ENCODE measurements at regions not wholly inside any gene's neighbourhood (a gene's known extent, or its start where the extent isn't known, plus 50 kb on each side); places are given as distances from the start of the nearest gene placed in this dataset.

DNA sequence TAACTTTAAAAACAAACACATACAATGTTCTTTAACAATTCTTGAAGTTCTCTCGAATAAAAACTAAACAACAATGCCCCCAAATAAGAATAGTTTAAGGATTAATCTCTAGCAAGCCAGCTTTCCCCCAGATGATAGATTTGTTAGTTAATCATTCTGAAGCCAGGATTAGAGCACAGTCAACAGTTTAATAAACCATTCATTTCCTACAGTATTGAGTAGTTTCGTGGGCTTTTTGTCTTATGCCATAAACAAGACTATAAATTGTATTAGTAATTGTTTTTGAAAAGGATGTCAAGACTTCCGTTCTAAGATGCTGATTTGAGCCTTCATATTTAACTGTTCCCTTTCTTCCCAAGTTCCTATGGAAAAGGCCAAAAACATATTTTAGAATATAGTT, 136.6 kb downstream of the PIK3R1 start:
- intact Hi-C loops (cut with DNase I; ENCODE audit: low total_unique reads): no loop called here
- Histone ChIP-seq H3K36me3 (no peaks in the 10 kb centered on the region), H3K4me3 (no peak overlapping the region), H3K4me1 (peaks cover 0 to 6% (median 0%) of the 10 kb centered on the region in 6 donors), H3K9me3 (no peaks in the 10 kb centered on the region), H3K27me3 (replicated peaks in 1 of 7) (no peaks in the 10 kb centered on the region), H3K27ac (no peak overlapping the region)
- no peak for DNase-seq
- WGBS, 5 donors: 57 to 76% (median 65%) methylated on average over 3 of the region's 3 CpGs
- TF ChIP-seq, protein P1, sequence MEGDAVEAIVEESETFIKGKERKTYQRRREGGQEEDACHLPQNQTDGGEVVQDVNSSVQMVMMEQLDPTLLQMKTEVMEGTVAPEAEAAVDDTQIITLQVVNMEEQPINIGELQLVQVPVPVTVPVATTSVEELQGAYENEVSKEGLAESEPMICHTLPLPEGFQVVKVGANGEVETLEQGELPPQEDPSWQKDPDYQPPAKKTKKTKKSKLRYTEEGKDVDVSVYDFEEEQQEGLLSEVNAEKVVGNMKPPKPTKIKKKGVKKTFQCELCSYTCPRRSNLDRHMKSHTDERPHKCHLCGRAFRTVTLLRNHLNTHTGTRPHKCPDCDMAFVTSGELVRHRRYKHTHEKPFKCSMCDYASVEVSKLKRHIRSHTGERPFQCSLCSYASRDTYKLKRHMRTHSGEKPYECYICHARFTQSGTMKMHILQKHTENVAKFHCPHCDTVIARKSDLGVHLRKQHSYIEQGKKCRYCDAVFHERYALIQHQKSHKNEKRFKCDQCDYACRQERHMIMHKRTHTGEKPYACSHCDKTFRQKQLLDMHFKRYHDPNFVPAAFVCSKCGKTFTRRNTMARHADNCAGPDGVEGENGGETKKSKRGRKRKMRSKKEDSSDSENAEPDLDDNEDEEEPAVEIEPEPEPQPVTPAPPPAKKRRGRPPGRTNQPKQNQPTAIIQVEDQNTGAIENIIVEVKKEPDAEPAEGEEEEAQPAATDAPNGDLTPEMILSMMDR (IDR thresholded peaks at IDR 0.05 in 8 of 11, conservative IDR thresholded peaks at IDR 0.05 in 3 of 11): no peak
- no peak for TF ChIP-seq POLR2A (IDR thresholded peaks at IDR 0.05)
- no peak for TF ChIP-seq POLR2AphosphoS5 (IDR thresholded peaks at IDR 0.05)

DNA sequence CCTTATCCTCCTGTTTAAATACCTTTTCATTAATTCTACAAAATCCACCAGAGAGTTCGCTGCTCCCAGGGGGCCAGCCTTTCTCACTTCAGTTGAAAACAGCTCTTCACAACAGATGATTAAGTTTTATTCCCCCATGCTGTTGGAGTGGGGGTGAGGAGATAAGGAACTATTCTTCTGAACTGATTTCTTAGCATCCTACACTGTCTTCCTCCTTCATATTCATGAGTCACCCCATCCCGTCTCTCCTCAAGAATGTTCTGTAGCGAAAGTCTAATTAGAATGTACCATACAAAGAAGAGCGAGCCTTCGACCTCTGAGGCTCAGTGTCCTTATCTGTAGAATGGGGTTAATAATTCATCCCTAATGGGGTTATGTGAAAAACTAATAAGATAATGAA, 138.0 kb downstream of the PIK3R1 start:
- Histone ChIP-seq H3K4me1 (no peaks in the 10 kb centered on the region), H3K9me3 (no peaks in the 10 kb centered on the region), H3K27me3 (replicated peaks in 1 of 7) (no peaks in the 10 kb centered on the region), H3K27ac (no peak overlapping the region), H3K36me3 (no peaks in the 10 kb centered on the region), H3K4me3 (no peak overlapping the region)
- no peak for TF ChIP-seq POLR2AphosphoS5 (IDR thresholded peaks at IDR 0.05)
- intact Hi-C loops (cut with DNase I; ENCODE audit: low total_unique reads): no loop called here
- no peak for DNase-seq
- 91 to 98% (median 93%) methylated on average over 5 of the region's 5 CpGs for WGBS, 5 donors

DNA sequence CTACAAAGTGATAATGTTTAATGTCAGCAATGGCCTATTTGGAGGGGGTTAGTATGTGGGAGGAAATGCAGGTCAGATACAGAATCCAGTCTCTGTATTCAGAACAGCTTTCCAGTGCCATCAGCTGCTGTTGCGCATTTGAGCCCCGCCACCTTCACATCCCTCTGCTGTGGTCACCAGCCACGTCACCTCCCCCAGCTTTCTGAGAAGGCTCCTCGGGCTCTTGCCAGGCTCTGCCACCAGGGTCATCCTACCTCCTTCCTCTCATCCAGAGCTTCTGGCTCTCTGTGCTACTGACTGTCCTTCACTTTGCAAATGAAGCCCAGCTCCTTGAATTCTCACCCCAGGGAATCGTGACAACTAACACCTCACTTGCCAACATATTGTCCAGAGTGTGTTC, 138.8 kb downstream of the PIK3R1 start:
- no peak for DNase-seq
- Histone ChIP-seq H3K4me3 (no peak overlapping the region), H3K9me3 (no peaks in the 10 kb centered on the region), H3K27me3 (replicated peaks in 1 of 7) (no peaks in the 10 kb centered on the region), H3K36me3 (no peaks in the 10 kb centered on the region), H3K4me1 (no peaks in the 10 kb centered on the region), H3K27ac (no peak overlapping the region)
- TF ChIP-seq POLR2A (IDR thresholded peaks at IDR 0.05): no peak
- TF ChIP-seq, protein P1 (IDR thresholded peaks at IDR 0.05 in 8 of 11, conservative IDR thresholded peaks at IDR 0.05 in 3 of 11): no peak
- TF ChIP-seq POLR2AphosphoS5 (IDR thresholded peaks at IDR 0.05): no peak
- intact Hi-C loops (cut with DNase I; ENCODE audit: low total_unique reads): no loop called here
- 62 to 77% (median 72%) methylated on average over 5 of the region's 5 CpGs for whole genome bisulfite sequencing, 5 donors

DNA sequence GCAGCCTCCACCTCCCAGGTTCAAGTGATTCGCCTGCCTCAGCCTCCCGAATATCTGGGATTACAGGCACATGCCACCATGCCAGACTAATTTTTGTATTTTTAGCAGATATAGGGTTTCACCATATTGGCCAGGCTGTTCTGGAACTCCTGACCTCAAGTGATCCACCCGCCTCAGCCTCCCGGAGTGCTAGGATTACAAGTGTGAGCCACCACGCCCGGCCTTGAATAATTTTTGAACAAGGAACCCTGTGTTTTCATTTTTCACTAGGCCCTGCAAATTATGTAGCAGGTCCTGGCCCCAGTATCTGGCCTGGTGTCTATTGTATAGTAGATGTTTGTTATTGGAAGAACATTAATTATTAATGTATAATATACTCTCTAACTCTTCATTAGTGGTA, 140.7 kb downstream of the PIK3R1 start:
- intact Hi-C loops (cut with DNase I; ENCODE audit: low total_unique reads): no loop called here
- H3K36me3 ChIP-seq: no peaks in the 10 kb centered on the region
- H3K4me1 ChIP-seq: no peaks in the 10 kb centered on the region
- H3K9me3 ChIP-seq: no peaks in the 10 kb centered on the region
- TF ChIP-seq POLR2A (IDR thresholded peaks at IDR 0.05): no peak
- TF ChIP-seq POLR2AphosphoS5 (IDR thresholded peaks at IDR 0.05): no peak
- TF ChIP-seq, protein P1 (IDR thresholded peaks at IDR 0.05 in 8 of 11, conservative IDR thresholded peaks at IDR 0.05 in 3 of 11): no peak
- H3K27me3 ChIP-seq (replicated peaks in 1 of 7): no peaks in the 10 kb centered on the region
- H3K4me3 ChIP-seq: no peak overlapping the region
- DNase-seq: no peak
- H3K27ac ChIP-seq: no peak overlapping the region
- 95 to 100% (median 97%) methylated on average over 6 of the region's 6 CpGs for WGBS, 5 donors

DNA sequence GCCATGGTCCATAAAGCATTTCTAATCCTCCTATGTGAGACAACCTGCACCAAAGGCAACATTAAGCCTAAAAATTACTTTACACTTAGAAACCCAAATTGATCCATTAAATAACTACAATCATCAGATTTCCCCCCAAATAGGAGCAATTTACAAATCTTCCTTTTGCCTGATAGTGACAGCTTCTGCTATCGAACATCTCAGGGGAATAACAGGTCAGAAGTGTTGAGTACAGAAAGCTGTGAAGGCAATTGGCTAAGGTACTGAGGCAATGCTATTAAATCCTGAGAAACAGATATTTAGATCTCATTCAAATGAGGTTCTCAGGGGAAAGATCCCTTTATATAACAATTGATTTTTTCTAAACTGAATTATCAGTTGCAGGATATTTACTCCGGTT, 141.1 kb downstream of the PIK3R1 start:
- 90 to 96% (median 91%) methylated on average over 2 of the region's 2 CpGs for WGBS, 5 donors
- no peaks in the 10 kb centered on the region for H3K4me1 ChIP-seq

More for the DNA sequence above, 141.1 kb downstream of the PIK3R1 start:
- Histone ChIP-seq H3K27me3 (replicated peaks in 1 of 7) (no peaks in the 10 kb centered on the region), H3K9me3 (no peaks in the 10 kb centered on the region), H3K4me3 (no peak overlapping the region), H3K27ac (no peak overlapping the region), H3K36me3 (no peaks in the 10 kb centered on the region)
- TF ChIP-seq POLR2A (IDR thresholded peaks at IDR 0.05) (no peak), POLR2AphosphoS5 (IDR thresholded peaks at IDR 0.05) (no peak)
- TF ChIP-seq, protein P1 (IDR thresholded peaks at IDR 0.05 in 8 of 11, conservative IDR thresholded peaks at IDR 0.05 in 3 of 11): no peak
- intact Hi-C loops (cut with DNase I; ENCODE audit: low total_unique reads): no loop called here
- DNase-seq: no peak
